Left lung (tissue), 4 donors: ENCODE measurements at regions not wholly inside any gene's neighbourhood (a gene's known extent, or its start where the extent isn't known, plus 50 kb on each side); places are given as distances from the start of the nearest gene placed in this dataset.
A peak's percentile ranks its signal among the peaks of the same experiment; 100 is the strongest.

Experiments
- ATAC-seq: fragments of 200-7000 bp; cut with Tn5 transposase; one replicate; pipeline ENCODE4 v1.9.1; 2020; ENCODE audit warnings: moderate library complexity
- DNase-seq, 4 donors: peaks; one replicate each; pipeline ENCODE4 v3.0.0-alpha.2; 2013 to 2020
- H3K27ac ChIP-seq, 2 donors: fragments of 200-600 bp; sonication (generic) in 1 of 2; one replicate each; pipeline versions ENCODE4 v1.5.0 to v1.8.0; 2020 to 2021
- H3K27me3 ChIP-seq, 2 donors: fragments of 200-600 bp; sonication (generic) in 1 of 2; one replicate each; pipeline versions ENCODE4 v1.5.0 to v1.8.0; 2020 to 2021
- H3K36me3 ChIP-seq, 2 donors: fragments of 200-600 bp; sonication (generic) in 1 of 2; one replicate each; pipeline versions ENCODE4 v1.5.0 to v1.8.0; 2020 to 2021
- H3K4me1 ChIP-seq, 2 donors: fragments of 200-600 bp; one replicate each; pipeline ENCODE4 v1.8.0; 2021
- H3K4me3 ChIP-seq, 2 donors: fragments of 200-600 bp; sonication (generic) in 1 of 2; one replicate each; pipeline versions ENCODE4 v1.5.0 to v1.8.0; 2020 to 2021; ENCODE audit warnings: mild to moderate bottlenecking in 1 of 2
- H3K9me3 ChIP-seq, 2 donors: fragments of 200-600 bp; sonication (generic) in 1 of 2; one replicate each; pipeline versions ENCODE4 v1.5.0 to v1.8.0; 2020 to 2021
- intact Hi-C, 2 donors: fragments of 100-400 bp; cut with DNase I; formaldehyde crosslinking; loops; one replicate each; pipeline versions ENCODE4 v1.11.2 to v1.14.2; 2022
- TF ChIP-seq, protein P1 (sequence below), 2 donors: fragments of 200-600 bp; sonication (generic) in 1 of 2; IDR thresholded peaks; one replicate each; pipeline versions ENCODE4 v1.5.0 to v1.8.0; 2021; ENCODE audit warnings: antibody characterized with exemption in 2 of 2
- donor health status: DM: no; HTN: yes; CAD: no.
- donor health status: DM: no; HTN: no; CAD: no.

DNA sequence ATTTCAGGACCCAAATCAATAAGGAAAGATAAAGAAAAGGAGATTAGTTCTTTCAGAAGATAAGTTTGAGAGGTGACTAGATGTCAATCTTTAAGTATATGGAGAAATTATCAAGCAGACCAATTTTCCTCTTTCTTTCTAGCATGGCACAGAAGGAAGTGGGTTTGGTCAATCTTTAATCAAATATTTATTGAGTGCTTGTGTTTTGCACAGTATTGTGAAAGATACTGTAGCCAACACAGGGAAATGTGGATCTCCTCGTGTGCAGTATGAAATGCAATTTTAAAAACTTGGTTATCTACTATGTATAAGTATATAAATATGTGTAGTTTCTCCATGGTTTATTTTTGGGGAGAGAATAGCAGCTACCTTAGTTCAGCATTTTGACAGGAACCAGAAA is 655.2 kb downstream of the RAPGEF2 start:
- intact Hi-C loops: no loop called here
- Histone ChIP-seq H3K4me1 (no peaks in the 10 kb centered on the region), H3K4me3 (no peak overlapping the region), H3K9me3 (peaks cover 0 to 16% of the 10 kb centered on the region in 2 donors), H3K36me3 (no peaks in the 10 kb centered on the region), H3K27me3 (no peaks in the 10 kb centered on the region), H3K27ac (no peak overlapping the region)
- TF ChIP-seq, protein P1, sequence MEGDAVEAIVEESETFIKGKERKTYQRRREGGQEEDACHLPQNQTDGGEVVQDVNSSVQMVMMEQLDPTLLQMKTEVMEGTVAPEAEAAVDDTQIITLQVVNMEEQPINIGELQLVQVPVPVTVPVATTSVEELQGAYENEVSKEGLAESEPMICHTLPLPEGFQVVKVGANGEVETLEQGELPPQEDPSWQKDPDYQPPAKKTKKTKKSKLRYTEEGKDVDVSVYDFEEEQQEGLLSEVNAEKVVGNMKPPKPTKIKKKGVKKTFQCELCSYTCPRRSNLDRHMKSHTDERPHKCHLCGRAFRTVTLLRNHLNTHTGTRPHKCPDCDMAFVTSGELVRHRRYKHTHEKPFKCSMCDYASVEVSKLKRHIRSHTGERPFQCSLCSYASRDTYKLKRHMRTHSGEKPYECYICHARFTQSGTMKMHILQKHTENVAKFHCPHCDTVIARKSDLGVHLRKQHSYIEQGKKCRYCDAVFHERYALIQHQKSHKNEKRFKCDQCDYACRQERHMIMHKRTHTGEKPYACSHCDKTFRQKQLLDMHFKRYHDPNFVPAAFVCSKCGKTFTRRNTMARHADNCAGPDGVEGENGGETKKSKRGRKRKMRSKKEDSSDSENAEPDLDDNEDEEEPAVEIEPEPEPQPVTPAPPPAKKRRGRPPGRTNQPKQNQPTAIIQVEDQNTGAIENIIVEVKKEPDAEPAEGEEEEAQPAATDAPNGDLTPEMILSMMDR (IDR thresholded peaks at IDR 0.05): no peak
- no peak for DNase-seq
- ATAC-seq: peak; percentile 82

DNA sequence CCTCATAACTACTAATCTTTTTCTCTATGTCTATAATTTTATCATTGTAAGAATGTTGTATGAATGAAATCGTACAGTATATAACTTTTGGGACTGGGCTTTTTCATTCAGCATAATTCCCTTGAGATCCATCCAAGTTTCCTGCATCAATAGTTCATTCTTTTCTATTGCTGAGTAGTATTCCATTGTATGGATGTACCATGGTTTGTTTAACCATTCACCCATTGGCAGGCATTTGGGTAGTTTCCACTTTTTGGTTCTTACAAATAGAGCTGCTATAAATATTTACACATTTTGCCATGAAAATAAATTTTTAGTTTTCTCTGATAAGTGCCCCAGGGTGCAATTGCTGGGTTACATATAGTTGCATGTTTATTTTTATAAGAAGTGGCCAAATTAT is 659.8 kb downstream of the RAPGEF2 start:
- intact Hi-C loops: no loop called here
- DNase-seq (no peak), ATAC-seq (no peak)
- TF ChIP-seq, protein P1 (IDR thresholded peaks at IDR 0.05): no peak
- Histone ChIP-seq H3K4me1 (no peaks in the 10 kb centered on the region), H3K27me3 (no peaks in the 10 kb centered on the region), H3K9me3 (no peaks in the 10 kb centered on the region), H3K27ac (no peak overlapping the region), H3K4me3 (no peak overlapping the region), H3K36me3 (no peaks in the 10 kb centered on the region)

DNA sequence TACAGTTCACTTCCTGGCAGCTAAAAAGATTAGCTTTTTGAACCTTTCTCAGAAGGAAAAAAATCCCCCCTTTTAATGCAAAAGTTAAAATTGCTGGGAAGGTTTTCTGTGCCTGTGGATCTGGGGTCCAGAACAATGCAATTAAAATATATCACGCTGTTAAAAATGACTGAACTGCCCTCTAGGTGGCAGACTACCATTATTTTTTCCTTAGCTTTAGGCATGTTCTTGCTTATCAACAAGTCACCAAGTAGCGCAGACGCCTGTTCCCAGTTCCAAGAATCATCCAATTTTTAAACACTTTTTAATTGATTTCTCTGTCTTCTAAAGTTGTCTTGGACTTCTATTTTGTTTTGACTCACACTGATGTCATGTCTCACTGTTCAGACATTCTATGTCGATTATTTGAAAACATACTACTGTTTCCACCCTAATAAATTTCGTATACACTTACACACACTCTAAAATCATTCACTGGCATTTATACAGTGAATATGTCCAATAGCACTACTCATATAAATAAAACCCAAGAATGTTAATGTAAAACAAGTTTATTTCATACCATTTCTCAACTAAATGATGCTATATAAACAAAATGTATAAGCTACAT is 661.6 kb downstream of the RAPGEF2 start:
- no peak overlapping the region for H3K4me3 ChIP-seq
- peak in 2 of 4 donors; percentile 51 to 57 for DNase-seq
- no peaks in the 10 kb centered on the region for H3K4me1 ChIP-seq
- H3K9me3 ChIP-seq: no peaks in the 10 kb centered on the region
- no peak overlapping the region for H3K27ac ChIP-seq
- H3K36me3 ChIP-seq: no peaks in the 10 kb centered on the region
- TF ChIP-seq, protein P1 (IDR thresholded peaks at IDR 0.05): peak; percentile 25 to 44
- intact Hi-C loops: no loop called here
- no peaks in the 10 kb centered on the region for H3K27me3 ChIP-seq
- ATAC-seq: peak; percentile 83

DNA sequence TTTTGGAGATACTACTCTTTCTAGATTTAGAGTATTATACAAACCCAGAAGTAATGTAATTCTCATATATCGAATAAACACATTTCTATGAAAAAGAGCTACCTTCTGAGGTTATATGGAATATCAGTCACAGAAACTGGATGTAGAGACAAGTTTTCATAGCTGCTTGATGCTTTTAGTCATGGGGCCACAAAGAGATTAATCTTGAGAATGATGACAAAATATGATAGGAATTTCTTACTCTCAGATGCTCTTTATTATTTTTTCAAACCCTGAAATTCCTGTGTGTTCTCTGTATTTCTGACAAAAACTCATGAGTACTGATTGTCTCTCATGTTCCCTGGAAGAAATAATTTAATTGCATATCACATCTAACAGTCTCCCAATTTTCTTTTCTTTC is 662.5 kb downstream of the RAPGEF2 start:
- Histone ChIP-seq H3K4me1 (no peaks in the 10 kb centered on the region), H3K36me3 (no peaks in the 10 kb centered on the region), H3K9me3 (no peaks in the 10 kb centered on the region), H3K27me3 (no peaks in the 10 kb centered on the region), H3K27ac (no peak overlapping the region), H3K4me3 (no peak overlapping the region)
- DNase-seq (no peak), ATAC-seq (no peak)
- intact Hi-C loops: no loop called here
- TF ChIP-seq, protein P1 (IDR thresholded peaks at IDR 0.05): no peak

DNA sequence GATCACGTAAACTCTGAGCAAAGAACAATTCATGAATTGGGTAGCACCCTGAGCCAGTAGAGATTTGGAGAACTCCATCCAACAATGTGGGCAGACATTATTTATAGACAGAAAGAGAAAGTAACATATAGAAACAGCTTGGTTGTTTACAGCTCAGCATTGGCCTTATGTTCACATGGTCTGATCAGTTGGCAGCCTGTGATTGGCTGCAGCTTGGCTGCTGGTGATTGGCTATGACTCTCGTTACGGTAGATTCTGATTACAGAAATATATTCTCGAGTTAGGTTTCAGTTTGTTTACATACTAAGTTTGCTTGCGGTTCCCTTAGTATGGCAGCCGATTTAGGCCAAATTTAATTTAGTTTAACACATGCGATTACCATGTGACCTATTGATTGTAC is 663.4 kb downstream of the RAPGEF2 start:
- H3K4me3 ChIP-seq: no peak overlapping the region
- intact Hi-C loops: no loop called here
- H3K9me3 ChIP-seq: no peaks in the 10 kb centered on the region
- no peaks in the 10 kb centered on the region for H3K4me1 ChIP-seq
- TF ChIP-seq, protein P1 (IDR thresholded peaks at IDR 0.05): no peak
- no peak for DNase-seq
- H3K27ac ChIP-seq: no peak overlapping the region
- no peaks in the 10 kb centered on the region for H3K27me3 ChIP-seq
- H3K36me3 ChIP-seq: no peaks in the 10 kb centered on the region
- ATAC-seq: no peak
